Occipital lobe (tissue), 1 donor: ENCODE measurements at regions not wholly inside any gene's neighbourhood (a gene's known extent, or its start where the extent isn't known, plus 50 kb on each side); places are given as distances from the start of the nearest gene placed in this dataset.
A peak's percentile ranks its signal among the peaks of the same experiment; 100 is the strongest.
"Not testable (repeated sequence)": the region's sequence is repeated elsewhere in the genome, so short reads cannot be mapped to it uniquely, and the experiment has no call there.

Source experiments
- DNase-seq: peaks from one replicate; lab custom pipeline; 2025; lab: John Stamatoyannopoulos, UW

GRCh38 chr2:83788938-83789566 lies 670.0 kb downstream of the SUCLG1 start:
- DNase-seq = not testable (repeated sequence)

- no peak for DNase-seq
Observed at GRCh38 chr2:83787189-83787588, 671.9 kb downstream of the SUCLG1 start.

GRCh38 chr2:83786140-83786539 lies 672.9 kb downstream of the SUCLG1 start:
- DNase-seq = no peak

- no peak for DNase-seq
Observed at GRCh38 chr2:83784947-83785346, 674.1 kb downstream of the SUCLG1 start.

- DNase-seq = no peak
Observed at GRCh38 chr2:83784315-83784714, 674.8 kb downstream of the SUCLG1 start.

- no peak for DNase-seq
Observed at GRCh38 chr2:83782122-83782521, 677.0 kb downstream of the SUCLG1 start.

GRCh38 chr2:83764447-83765005 lies 694.6 kb downstream of the SUCLG1 start:
- no peak for DNase-seq

- no peak for DNase-seq
Observed at GRCh38 chr2:83757329-83757728, 701.8 kb downstream of the SUCLG1 start.

GRCh38 chr2:83756219-83756618 lies 702.9 kb downstream of the SUCLG1 start:
- DNase-seq = no peak

GRCh38 chr2:83747141-83747540 lies 711.9 kb downstream of the SUCLG1 start:
- no peak for DNase-seq

- no peak for DNase-seq
Observed at GRCh38 chr2:83744855-83745254, 714.2 kb downstream of the SUCLG1 start.

- no peak for DNase-seq
Observed at GRCh38 chr2:83742117-83742782, 716.8 kb downstream of the SUCLG1 start.

- no peak for DNase-seq
Observed at GRCh38 chr2:83730223-83730622, 728.9 kb downstream of the SUCLG1 start.

GRCh38 chr2:83725735-83726134 lies 733.3 kb downstream of the SUCLG1 start:
- no peak for DNase-seq

GRCh38 chr2:83705146-83705545 lies 753.9 kb downstream of the SUCLG1 start:
- no peak for DNase-seq

GRCh38 chr2:83703598-83703997 lies 755.5 kb downstream of the SUCLG1 start:
- no peak for DNase-seq

GRCh38 chr2:83696838-83697237 lies 762.2 kb downstream of the SUCLG1 start:
- DNase-seq = no peak

GRCh38 chr2:83695530-83695929 lies 763.5 kb downstream of the SUCLG1 start:
- DNase-seq = no peak

GRCh38 chr2:83695037-83695436 lies 764.0 kb downstream of the SUCLG1 start:
- DNase-seq = no peak

- no peak for DNase-seq
Observed at GRCh38 chr2:83689402-83689801, 769.7 kb downstream of the SUCLG1 start.

GRCh38 chr2:83686863-83687262 lies 772.2 kb downstream of the SUCLG1 start:
- DNase-seq = peak; percentile 13

GRCh38 chr2:83674050-83674449 lies 785.0 kb downstream of the SUCLG1 start:
- no peak for DNase-seq

- DNase-seq = no peak
Observed at GRCh38 chr2:83665894-83666293, 793.2 kb downstream of the SUCLG1 start.
